GM12874 (cell line): ENCODE measurements at regions not wholly inside any gene's neighbourhood (a gene's known extent, or its start where the extent isn't known, plus 50 kb on each side); places are given as distances from the start of the nearest gene placed in this dataset.

Experiments
- TF ChIP-seq, protein P1 (sequence below): IDR thresholded peaks from 2 replicates; pipeline ENCODE4 v1.5.1; 2011; ENCODE audit warnings: low read depth, mild to moderate bottlenecking, control low read depth, low read length, moderate library complexity; ENCODE audit not compliant: insufficient read depth

DNA sequence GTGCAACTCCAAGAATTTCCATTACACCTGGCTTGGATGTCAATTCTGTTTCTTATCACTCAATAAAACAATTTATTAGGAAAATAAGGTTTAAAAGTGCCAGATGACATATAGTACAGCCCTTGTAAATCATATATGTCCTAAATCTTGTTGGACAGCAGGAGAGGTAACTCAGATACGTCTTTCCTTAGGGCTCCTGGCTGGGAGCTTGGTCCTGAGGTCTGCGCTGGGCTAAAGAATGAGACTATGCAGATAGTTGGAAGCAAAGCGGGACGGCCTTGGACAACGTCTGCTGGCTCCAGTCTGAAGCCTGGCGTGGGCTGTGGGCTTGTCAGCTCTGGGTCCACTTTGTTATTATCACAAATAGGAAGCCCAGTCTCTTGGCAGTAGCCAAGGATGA is 377.0 kb downstream of the DLEU7 start:
- TF ChIP-seq, protein P1, sequence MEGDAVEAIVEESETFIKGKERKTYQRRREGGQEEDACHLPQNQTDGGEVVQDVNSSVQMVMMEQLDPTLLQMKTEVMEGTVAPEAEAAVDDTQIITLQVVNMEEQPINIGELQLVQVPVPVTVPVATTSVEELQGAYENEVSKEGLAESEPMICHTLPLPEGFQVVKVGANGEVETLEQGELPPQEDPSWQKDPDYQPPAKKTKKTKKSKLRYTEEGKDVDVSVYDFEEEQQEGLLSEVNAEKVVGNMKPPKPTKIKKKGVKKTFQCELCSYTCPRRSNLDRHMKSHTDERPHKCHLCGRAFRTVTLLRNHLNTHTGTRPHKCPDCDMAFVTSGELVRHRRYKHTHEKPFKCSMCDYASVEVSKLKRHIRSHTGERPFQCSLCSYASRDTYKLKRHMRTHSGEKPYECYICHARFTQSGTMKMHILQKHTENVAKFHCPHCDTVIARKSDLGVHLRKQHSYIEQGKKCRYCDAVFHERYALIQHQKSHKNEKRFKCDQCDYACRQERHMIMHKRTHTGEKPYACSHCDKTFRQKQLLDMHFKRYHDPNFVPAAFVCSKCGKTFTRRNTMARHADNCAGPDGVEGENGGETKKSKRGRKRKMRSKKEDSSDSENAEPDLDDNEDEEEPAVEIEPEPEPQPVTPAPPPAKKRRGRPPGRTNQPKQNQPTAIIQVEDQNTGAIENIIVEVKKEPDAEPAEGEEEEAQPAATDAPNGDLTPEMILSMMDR, result no peak

DNA sequence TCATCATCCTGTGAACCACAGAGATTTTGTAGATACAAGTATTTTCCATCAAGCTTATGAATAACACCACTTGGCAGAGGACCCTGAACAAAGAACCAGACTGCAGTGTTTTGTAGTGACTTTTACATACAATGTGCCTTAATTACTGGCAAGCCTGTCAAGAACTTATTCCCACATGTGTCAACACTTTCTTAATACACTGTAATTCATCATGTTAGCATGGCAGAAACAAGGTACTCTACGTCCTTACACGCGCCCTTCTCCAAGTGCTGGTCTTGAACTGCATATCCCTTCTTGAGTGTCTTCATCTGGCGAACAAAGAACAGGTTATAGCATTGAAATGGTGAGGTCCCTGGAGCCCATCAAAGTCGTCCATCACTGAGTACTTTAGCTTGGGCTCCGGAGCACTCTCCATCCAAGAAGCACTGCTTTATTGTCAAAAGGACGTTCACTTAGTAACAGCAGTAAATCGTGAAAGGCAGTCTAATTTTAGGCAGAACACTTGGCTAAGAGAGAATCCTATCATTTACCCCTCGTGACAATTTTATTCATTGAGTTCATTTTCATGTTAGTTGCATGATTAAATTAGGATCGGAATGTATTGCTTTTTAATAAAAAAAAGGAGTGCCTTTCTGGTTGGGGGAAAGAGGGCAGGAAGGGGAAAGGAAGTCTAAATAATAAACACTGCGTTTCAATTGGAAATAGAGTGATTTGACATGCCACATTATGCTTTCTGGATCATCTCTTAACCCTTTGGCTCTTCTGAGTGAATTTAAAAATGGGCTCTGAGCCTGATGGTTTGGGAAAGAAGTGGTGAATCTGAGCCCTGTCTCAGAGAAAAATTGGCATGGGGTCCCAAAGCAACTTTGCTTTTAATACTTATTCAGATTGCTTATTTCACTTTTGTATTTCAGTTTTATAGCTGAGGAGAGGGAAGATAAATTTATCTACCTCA is 376.1 kb downstream of the DLEU7 start:
- TF ChIP-seq, protein P1, result no peak

DNA sequence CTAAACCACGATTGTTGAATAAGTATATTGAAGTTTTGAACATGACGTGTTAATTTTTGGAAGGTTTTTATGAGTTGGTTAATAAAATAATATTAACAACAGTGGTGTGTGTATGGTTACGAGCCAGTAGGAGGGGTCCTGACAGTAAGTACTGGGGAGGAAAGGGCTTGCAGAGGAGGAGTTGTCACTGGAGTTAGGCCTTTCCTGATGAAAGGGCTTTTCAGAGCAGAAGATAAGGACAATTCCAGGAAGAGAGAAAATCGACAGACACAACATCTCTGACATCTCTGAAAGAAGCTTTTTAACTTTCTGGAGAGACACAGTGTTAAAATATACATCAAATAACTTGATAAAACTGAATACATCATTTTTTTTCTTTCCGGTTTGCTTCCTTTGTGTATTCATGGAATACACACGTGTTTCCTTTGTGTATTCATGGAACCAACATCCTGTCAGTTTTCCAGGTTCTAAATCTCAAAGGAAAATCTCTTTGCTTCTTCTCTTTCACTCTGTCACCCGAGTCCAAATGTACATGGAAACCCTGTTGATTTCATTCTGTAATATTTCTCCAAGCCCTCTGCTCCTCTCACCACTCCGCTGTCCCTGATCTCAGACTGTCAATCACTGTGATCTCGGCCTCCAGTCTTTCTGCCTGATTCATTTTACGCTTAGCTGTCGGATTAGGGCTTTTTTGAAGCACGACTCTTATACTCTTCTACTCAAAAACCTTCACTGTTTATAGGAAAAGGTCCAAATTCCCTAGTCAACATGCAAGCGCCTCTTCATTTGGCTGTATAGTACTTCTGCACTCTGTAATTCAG is 374.4 kb downstream of the DLEU7 start:
- TF ChIP-seq, protein P1, result no peak

DNA sequence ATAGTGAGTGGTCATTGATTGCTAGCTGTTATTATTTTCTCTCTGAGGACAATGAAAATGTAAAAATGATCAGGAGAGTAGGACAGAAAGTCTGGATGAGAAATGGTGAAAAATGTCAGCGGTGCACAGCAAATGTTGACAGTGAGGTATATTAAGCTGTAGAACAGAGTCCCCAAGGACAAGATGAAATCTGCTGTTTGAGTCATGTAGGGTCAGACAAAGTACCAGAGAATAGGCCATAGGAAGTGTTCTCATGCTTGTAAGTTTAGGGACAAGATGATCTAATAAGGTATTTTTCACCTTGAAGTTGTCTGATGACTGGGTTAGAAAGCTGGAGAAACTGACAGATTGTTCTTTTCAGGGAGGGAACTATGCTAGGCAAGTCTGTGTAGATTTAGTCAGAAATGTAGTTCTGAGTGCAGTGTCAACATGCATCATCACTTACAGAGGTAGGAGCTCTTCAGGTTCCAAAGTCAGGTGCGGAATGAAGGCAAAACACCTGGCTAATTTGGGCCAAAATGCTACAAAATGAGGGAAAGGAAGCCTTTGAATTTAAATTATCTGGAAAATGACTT is 369.3 kb downstream of the DLEU7 start:
- TF ChIP-seq, protein P1, result no peak

DNA sequence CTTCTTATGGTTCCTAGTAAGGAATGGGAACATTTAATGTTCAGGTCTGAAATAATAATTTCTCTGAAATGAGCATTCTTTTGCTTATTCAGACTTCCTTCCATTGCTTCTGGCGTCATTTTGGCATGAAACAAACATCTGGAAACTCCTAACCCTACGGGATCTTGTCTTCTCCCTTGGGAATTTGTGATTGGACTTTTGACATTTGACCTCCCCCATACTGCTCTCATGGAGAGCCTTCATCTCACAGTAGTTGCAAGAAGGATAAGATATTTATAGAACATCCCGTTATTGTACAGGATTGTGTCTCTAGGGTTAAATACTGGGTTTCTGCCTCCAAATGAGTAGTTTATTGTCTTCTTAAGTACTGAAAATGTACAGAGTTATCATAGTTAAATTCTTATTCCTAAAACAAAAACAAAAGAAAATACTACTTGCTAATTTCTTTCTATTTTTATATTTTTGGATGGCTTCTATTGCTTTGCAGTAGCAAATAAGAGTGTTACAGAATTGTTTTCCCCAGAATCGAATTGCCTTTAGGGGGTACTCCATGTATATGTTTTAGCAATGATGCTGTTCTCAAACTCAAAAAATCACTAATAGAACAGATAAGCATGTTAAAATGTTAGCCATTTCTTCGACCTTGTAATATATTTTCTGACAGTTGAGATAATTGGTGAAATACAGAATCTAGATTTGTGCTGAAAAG is 366.8 kb downstream of the DLEU7 start:
- TF ChIP-seq, protein P1, result no peak

DNA sequence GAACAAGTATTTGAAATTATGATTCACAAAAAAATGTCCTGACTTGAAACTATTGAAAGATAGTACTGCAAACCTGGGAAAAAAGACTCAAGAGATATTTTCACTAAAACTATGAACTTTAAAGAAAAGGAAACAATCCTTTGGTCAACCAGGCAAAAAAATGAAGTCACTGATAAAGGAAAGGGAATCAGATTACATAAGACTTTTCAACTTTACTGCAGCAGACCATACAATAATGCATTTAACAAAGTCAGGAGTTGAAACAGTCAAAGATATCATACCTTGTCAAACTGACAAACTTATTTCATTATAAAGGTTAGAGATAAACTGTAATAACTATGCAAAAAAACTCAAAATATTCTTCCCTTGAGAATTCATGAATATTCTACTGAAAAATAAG is 361.6 kb downstream of the DLEU7 start:
- TF ChIP-seq, protein P1, result no peak
